GOT3 (cell line): ENCODE measurements at regions not wholly inside any gene's neighbourhood (a gene's known extent, or its start where the extent isn't known, plus 50 kb on each side); places are given as distances from the start of the nearest gene placed in this dataset.

Source experiments
- DNase-seq: peaks from one replicate; lab custom pipeline; 2025; ENCODE audit warnings: mixed read lengths; lab: John Stamatoyannopoulos, UW

GRCh38 chr6:97591955-97592354, 308.9 kb upstream of the MMS22L start:
- DNase-seq: no peak

GRCh38 chr6:97594844-97595243, 311.8 kb upstream of the MMS22L start:
- DNase-seq: no peak

GRCh38 chr6:97621111-97621510, 338.1 kb upstream of the MMS22L start:
- no peak for DNase-seq

GRCh38 chr6:97626671-97627441, 343.8 kb upstream of the MMS22L start:
- no peak for DNase-seq

- DNase-seq: no peak
Measured at GRCh38 chr6:97629180-97629579, 346.2 kb upstream of the MMS22L start.

- no peak for DNase-seq
Measured at GRCh38 chr6:97630604-97631003, 347.6 kb upstream of the MMS22L start.

- DNase-seq: no peak
Measured at GRCh38 chr6:97632341-97632740, 349.3 kb upstream of the MMS22L start.

DNA sequence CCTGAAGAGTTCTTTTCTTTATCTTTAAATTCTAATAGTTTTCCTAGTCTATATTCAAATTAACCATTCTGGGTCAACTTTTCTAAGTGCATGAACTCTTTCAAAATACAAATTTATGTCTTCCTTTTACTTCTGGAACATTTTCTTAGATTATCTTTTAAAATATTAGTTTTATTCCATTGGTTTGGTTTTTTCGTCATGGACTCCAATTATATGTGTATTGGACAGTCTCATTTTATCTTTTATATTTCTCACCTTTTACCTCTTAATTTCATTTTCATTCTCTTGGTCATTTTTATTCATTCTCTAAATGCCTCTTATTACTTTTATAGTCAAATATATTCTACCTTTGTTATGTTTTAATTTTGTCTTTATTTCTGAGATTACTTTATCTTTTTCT, 356.7 kb upstream of the MMS22L start:
- no peak for DNase-seq

- no peak for DNase-seq
Measured at GRCh38 chr6:97644353-97644752, 361.3 kb upstream of the MMS22L start.

DNA sequence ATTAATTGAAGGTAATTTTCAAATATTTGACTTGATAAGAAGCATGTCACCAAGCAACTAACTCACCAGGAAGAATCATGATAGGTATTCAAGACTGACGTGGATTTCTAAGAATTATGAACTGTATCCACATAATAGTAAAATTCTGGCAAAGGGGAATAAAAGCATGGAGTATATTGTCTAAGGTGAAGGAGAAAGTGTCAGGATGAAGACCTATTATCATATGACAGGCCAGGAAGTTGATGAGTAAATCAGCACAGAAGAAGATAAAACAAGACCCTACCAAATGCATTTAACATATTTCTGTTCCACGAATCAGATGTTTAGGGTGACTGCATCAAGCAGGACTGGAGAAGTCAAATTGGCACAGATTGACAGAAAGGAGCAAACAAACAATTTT, 362.7 kb upstream of the MMS22L start:
- DNase-seq: no peak

DNA sequence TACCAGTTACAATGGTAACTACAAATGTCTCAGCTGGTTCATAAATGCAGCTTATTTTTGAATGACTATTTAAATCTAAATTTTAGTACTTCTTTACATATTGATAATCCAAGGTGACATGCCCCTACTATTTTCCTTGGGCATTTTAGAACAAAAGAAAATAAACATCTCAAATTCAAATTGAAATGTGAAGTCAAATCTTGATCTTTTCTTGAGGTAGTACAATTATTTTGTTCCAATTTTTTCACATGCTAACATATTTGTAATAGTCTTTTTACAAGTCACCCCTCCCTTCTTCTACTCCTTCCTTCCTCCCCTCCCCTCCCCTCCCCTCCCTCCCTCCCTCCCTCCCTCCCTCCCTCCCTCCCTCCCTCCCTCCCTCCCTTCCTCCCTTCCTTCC, 370.1 kb upstream of the MMS22L start:
- no peak for DNase-seq

- DNase-seq: no peak
Measured at GRCh38 chr6:97653517-97653916, 370.5 kb upstream of the MMS22L start.

- DNase-seq: no peak
Measured at GRCh38 chr6:97654674-97655073, 371.7 kb upstream of the MMS22L start.

GRCh38 chr6:97656236-97656635, 373.2 kb upstream of the MMS22L start:
- no peak for DNase-seq

GRCh38 chr6:97656706-97657350, 373.8 kb upstream of the MMS22L start:
- no peak for DNase-seq

- DNase-seq: no peak
Measured at GRCh38 chr6:97658090-97658489, 375.1 kb upstream of the MMS22L start.

DNA sequence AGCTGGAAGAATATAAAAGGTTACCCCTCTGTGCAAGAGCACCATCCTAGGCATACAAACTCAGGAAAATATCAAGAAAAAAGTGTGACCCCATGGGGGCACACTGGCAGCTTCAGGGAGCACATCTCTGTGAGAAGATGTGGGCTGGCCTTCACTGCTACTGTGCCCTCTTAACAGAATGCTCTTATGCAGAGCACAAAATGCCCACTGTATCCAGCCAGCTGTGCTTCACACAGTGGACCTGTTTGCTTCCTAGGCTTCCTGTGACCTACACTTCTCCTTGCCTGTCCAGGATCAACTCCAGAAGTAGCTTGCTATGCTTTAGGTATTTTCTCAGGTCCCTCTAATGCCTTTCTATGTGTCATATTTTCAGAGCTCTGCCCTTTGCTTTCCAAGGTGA, 380.2 kb upstream of the MMS22L start:
- no peak for DNase-seq

- DNase-seq: no peak
Measured at GRCh38 chr6:97665446-97665845, 382.4 kb upstream of the MMS22L start.

DNA sequence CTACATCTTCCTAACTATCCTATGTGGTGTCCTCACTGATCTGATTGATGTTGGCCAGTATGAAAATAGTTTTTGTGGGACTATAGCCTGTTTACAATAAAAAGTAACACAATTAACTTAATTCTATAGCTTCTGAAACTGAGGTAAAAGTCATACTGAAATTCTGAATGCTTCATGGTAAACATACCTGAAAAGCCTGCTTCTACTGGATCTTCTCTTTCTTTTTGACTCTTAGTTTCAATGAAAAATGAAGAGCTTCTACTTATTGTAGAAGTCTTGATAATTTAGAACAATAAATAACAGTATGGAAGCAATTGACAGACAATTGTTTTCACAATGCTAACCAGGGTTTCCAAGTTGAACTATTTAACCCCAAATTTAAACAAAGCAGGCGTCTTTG, 383.9 kb upstream of the MMS22L start:
- DNase-seq: no peak

DNA sequence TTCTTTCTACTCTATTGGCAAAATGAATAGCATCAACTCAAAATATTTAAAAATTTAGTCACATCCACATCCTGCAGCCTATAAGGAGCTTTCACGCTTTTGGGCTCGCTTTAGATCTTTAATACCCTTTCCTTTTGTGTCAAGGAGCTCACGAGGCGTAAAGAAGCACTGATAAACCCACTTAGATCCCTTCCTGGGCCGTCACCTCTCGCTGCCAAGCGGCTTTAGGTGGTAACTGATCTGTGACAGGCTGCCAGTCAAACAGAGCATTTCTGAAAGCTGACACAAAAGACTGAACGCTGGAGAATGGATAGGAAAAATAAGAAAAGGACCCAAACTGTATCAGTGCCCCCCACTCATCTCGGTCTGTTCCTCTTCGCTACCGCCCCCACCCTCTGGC, 385.7 kb upstream of the MMS22L start:
- no peak for DNase-seq

GRCh38 chr6:97669191-97670031, 386.4 kb upstream of the MMS22L start:
- peak; percentile 0 for DNase-seq

GRCh38 chr6:97674802-97675201, 391.8 kb upstream of the MMS22L start:
- no peak for DNase-seq

GRCh38 chr6:97677626-97678025, 394.6 kb upstream of the MMS22L start:
- no peak for DNase-seq
